ENCODE measurements at regions not wholly inside any gene's neighbourhood (a gene's known extent, or its start where the extent isn't known, plus 50 kb on each side); places are given as distances from the start of the nearest gene placed in this dataset.
"Not testable (repeated sequence)": the region's sequence is repeated elsewhere in the genome, so short reads cannot be mapped to it uniquely, and the experiment has no call there.

DNA sequence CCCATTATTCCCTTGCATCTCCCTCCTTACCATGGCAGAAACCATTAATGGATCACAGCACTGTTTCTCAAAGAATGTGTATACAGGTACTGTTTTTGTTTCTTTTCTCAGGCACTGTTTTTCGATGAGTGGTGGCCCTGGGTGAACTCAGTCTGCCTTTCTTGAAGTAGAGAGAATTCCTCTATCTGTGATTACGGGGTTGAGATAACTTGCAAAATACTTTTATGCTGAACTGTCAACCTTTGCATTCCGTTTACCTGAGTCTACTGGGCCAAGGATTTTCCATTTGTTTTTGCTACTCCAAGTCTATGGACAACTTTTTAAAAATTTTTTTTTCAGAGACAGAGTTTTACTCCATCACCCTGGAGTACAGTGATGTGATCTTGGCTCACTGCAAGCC is 82.7 kb upstream of the CLINT1 start:
- Histone ChIP-seq H3K9me3 (ENCODE audit: control insufficient read depth, low read depth, low read length) (no peaks in the 10 kb centered on the region), H2AFZ (ENCODE audit: control insufficient read depth, low read length) (no peak overlapping the region), H3K27me3 (ENCODE audit: control insufficient read depth, extremely low read depth, insufficient read depth, low read length) (no peaks in the 10 kb centered on the region), H3K79me2 (ENCODE audit: control insufficient read depth, insufficient read depth, low read length) (no peaks in the 10 kb centered on the region), H3K9ac (ENCODE audit: control insufficient read depth, extremely low read depth, insufficient read depth, low read length) (no peak overlapping the region), H3K4me2 (ENCODE audit: control insufficient read depth, extremely low read depth, insufficient read depth, low read depth, low read length) (no peak overlapping the region), H3K4me1 (ENCODE audit: control insufficient read depth, extremely low read depth, insufficient read depth, low read length) (no peaks in the 10 kb centered on the region), H3K36me3 (ENCODE audit: control insufficient read depth in 2 of 2, extremely low read depth in 1 of 2, insufficient read depth in 2 of 2, low read length in 2 of 2) (no peaks in the 10 kb centered on the region), H3K9me1 (ENCODE audit: control insufficient read depth, extremely low read depth, insufficient read depth, low read length) (no peaks in the 10 kb centered on the region), H4K20me1 (ENCODE audit: control insufficient read depth, extremely low read depth, insufficient read depth, low read length) (no peaks in the 10 kb centered on the region), H3K27ac (ENCODE audit: control insufficient read depth, insufficient read depth, low read length) (no peak overlapping the region), H3K4me3 (ENCODE audit: control insufficient read depth in 2 of 3, extremely low read depth in 1 of 3, insufficient read depth in 2 of 3, low read depth in 1 of 3, low read length in 3 of 3) (no peak overlapping the region)
- TF ChIP-seq CTCF (optimal IDR thresholded peaks at IDR 0.05 in 1 of 3, IDR thresholded peaks at IDR 0.05 in 1 of 3, conservative IDR thresholded peaks at IDR 0.05 in 1 of 3; ENCODE audit: extremely low read depth in 1 of 3, insufficient read depth in 2 of 3, low read length in 3 of 3): no peak
- no peak for FAIRE-seq
- DNase-seq (ENCODE audit: low read depth, low spot score): no peak
- dilution Hi-C loops (cut with MboI; ENCODE audit: extremely low pct_ligation_motif_present, low sequenced_read_pairs): no loop called here

DNA sequence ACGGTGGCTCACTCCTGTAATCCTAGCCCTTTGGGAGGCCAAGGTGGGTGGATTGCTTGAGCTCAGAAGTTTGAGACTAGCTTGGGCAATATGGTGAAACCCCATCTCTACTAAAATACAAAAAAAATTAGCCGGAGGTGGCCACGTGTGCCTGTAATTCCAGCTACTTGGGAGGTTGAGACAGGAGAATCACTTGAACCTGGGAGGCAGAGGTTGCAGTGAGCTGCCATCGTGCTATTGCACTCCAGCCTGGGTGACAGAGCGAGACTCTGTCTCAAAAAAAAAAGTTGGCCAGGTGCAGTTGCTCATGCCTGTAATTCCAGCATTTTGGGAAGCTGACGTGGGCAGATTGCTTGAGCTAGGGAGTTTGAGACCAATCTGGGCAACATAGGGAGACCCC is 79.2 kb upstream of the CLINT1 start:
- H3K4me2 ChIP-seq (ENCODE audit: control insufficient read depth, extremely low read depth, insufficient read depth, low read depth, low read length); H2AFZ ChIP-seq (ENCODE audit: control insufficient read depth, low read length); H3K9me3 ChIP-seq (ENCODE audit: control insufficient read depth, low read depth, low read length); H3K9ac ChIP-seq (ENCODE audit: control insufficient read depth, extremely low read depth, insufficient read depth, low read length); H3K79me2 ChIP-seq (ENCODE audit: control insufficient read depth, insufficient read depth, low read length); H3K36me3 ChIP-seq (ENCODE audit: control insufficient read depth in 2 of 2, extremely low read depth in 1 of 2, insufficient read depth in 2 of 2, low read length in 2 of 2); H3K9me1 ChIP-seq (ENCODE audit: control insufficient read depth, extremely low read depth, insufficient read depth, low read length); H3K4me1 ChIP-seq (ENCODE audit: control insufficient read depth, extremely low read depth, insufficient read depth, low read length); H3K27ac ChIP-seq (ENCODE audit: control insufficient read depth, insufficient read depth, low read length); DNase-seq (ENCODE audit: low read depth, low spot score); H4K20me1 ChIP-seq (ENCODE audit: control insufficient read depth, extremely low read depth, insufficient read depth, low read length); dilution Hi-C loops (cut with MboI; ENCODE audit: extremely low pct_ligation_motif_present, low sequenced_read_pairs); H3K27me3 ChIP-seq (ENCODE audit: control insufficient read depth, extremely low read depth, insufficient read depth, low read length); FAIRE-seq; H3K4me3 ChIP-seq (ENCODE audit: control insufficient read depth in 2 of 3, extremely low read depth in 1 of 3, insufficient read depth in 2 of 3, low read depth in 1 of 3, low read length in 3 of 3): not testable (repeated sequence)

DNA sequence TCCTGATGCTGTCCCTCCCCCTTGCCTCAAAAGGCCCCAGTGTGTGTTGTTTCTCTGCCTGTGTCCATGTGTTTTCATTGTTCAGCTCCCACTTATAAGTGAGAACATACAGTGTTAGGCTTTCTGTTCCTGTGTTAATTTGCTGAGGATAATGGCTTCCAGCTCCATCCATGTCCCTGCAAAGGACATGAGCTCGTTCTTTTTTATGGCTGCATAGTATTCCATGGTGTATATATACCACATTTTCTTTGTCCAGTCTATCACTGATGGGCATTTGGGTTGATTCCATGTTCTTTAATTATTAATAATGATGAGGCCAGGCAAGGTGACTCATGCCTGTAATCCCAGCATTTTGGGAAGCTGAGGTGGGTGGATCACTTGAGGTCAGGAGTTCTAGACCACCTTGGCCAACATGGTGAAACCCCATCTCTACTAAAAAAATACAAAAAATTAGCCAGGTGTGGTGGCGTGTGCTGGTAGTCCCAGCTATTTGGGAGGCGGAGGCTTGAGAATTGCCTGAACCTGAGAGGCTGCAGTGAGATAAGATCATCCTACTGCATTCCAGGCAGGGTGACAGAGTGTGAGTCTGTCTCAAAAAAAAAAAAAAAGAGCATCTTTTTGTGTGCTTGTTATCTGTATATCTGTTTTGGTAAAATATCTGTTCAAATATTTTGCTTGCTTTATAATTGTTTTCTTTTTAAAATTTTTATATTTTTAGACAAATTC is 78.0 kb upstream of the CLINT1 start:
- H4K20me1 ChIP-seq (ENCODE audit: control insufficient read depth, extremely low read depth, insufficient read depth, low read length); H3K9me3 ChIP-seq (ENCODE audit: control insufficient read depth, low read depth, low read length); DNase-seq (ENCODE audit: low read depth, low spot score); H3K36me3 ChIP-seq (ENCODE audit: control insufficient read depth in 2 of 2, extremely low read depth in 1 of 2, insufficient read depth in 2 of 2, low read length in 2 of 2); H2AFZ ChIP-seq (ENCODE audit: control insufficient read depth, low read length); dilution Hi-C loops (cut with MboI; ENCODE audit: extremely low pct_ligation_motif_present, low sequenced_read_pairs); H3K27me3 ChIP-seq (ENCODE audit: control insufficient read depth, extremely low read depth, insufficient read depth, low read length); H3K9me1 ChIP-seq (ENCODE audit: control insufficient read depth, extremely low read depth, insufficient read depth, low read length); H3K4me3 ChIP-seq (ENCODE audit: control insufficient read depth in 2 of 3, extremely low read depth in 1 of 3, insufficient read depth in 2 of 3, low read depth in 1 of 3, low read length in 3 of 3); H3K79me2 ChIP-seq (ENCODE audit: control insufficient read depth, insufficient read depth, low read length); H3K27ac ChIP-seq (ENCODE audit: control insufficient read depth, insufficient read depth, low read length); H3K9ac ChIP-seq (ENCODE audit: control insufficient read depth, extremely low read depth, insufficient read depth, low read length); H3K4me2 ChIP-seq (ENCODE audit: control insufficient read depth, extremely low read depth, insufficient read depth, low read depth, low read length); FAIRE-seq; H3K4me1 ChIP-seq (ENCODE audit: control insufficient read depth, extremely low read depth, insufficient read depth, low read length): not testable (repeated sequence)

Measured in keratinocyte (primary cell).